ENCODE measurements at regions not wholly inside any gene's neighbourhood (a gene's known extent, or its start where the extent isn't known, plus 50 kb on each side); places are given as distances from the start of the nearest gene placed in this dataset.

DNA sequence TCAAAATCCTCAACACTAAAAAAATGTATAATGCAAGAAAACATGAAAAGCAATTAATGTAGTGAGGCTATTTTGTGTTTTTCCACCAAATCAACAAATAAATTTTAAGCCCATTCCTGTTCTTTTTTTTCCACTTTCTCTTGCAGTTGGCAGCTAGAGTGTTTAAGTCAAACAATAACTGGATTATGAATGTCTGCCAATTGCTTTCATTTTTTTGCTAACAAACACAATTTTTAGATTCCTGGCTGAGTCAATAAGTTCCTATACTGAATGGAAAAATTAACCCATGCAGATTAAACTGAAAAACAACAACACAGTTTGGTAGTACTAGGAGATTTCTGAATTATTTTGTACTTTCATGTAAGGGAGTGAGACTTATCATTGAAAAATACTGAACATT lies 232.4 kb downstream of the SLITRK5 start:
- no peak overlapping the region for H3K27ac ChIP-seq
- H3K4me3 ChIP-seq = no peak overlapping the region
- DNase-seq (ENCODE audit: extremely low spot score in 2 of 2) = no peak
- no peaks in the 10 kb centered on the region for H3K4me1 ChIP-seq
- intact Hi-C loops (cut with DNase I) = no loop called here
- H3K9me3 ChIP-seq = no peaks in the 10 kb centered on the region
- no peaks in the 10 kb centered on the region for H3K27me3 ChIP-seq
- TF ChIP-seq POLR2AphosphoS5 (IDR thresholded peaks at IDR 0.05; ENCODE audit: insufficient read depth in 1 of 2, low read depth in 1 of 2) (no peak), POLR2A (IDR thresholded peaks at IDR 0.05) (no peak)
- TF ChIP-seq, protein P1, sequence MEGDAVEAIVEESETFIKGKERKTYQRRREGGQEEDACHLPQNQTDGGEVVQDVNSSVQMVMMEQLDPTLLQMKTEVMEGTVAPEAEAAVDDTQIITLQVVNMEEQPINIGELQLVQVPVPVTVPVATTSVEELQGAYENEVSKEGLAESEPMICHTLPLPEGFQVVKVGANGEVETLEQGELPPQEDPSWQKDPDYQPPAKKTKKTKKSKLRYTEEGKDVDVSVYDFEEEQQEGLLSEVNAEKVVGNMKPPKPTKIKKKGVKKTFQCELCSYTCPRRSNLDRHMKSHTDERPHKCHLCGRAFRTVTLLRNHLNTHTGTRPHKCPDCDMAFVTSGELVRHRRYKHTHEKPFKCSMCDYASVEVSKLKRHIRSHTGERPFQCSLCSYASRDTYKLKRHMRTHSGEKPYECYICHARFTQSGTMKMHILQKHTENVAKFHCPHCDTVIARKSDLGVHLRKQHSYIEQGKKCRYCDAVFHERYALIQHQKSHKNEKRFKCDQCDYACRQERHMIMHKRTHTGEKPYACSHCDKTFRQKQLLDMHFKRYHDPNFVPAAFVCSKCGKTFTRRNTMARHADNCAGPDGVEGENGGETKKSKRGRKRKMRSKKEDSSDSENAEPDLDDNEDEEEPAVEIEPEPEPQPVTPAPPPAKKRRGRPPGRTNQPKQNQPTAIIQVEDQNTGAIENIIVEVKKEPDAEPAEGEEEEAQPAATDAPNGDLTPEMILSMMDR (IDR thresholded peaks at IDR 0.05) = no peak
- no peaks in the 10 kb centered on the region for H3K36me3 ChIP-seq

DNA sequence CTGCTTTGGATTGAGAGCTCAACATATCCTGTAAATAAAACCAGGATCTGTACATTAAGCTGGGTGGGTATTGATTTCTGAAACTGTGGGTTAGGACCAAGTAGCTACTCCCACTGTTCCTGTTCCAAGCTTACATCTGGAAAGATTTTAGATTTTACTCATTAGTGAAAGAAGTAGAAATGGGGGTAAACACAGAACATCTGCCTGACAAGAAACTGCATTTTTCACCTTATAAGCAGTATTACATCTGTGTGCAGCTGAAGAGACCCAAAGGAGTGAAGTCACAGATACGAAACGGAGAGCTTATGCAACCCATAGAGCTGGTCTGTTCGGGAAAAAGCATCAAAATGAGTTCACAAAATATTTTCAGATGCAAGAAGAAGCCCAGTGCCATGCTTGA lies 235.2 kb downstream of the SLITRK5 start:
- TF ChIP-seq POLR2A (IDR thresholded peaks at IDR 0.05) = no peak
- TF ChIP-seq POLR2AphosphoS5 (IDR thresholded peaks at IDR 0.05; ENCODE audit: insufficient read depth in 1 of 2, low read depth in 1 of 2) = no peak
- TF ChIP-seq, protein P1 (IDR thresholded peaks at IDR 0.05) = no peak
- DNase-seq (ENCODE audit: extremely low spot score in 2 of 2) = no peak

DNA sequence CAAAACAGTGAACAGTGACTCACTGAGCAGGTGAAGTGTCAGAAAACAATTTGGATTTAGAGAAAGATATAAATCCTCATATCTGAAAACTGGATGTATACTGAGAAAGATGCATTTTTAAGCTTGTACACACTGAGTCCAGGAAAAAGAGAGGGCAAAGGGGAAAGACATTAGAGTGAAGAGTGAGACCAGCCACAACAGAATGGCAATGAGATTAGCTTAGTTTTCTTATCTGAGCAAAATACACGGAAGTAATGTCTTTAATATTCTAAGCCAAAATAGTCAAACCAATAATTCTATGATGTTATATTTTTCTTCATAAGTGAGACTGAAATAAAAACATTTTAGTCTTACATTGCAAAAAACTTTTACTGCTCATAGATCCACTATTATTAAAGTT lies 236.0 kb downstream of the SLITRK5 start:
- TF ChIP-seq, protein P1 (IDR thresholded peaks at IDR 0.05) = no peak
- no peak for TF ChIP-seq POLR2AphosphoS5 (IDR thresholded peaks at IDR 0.05; ENCODE audit: insufficient read depth in 1 of 2, low read depth in 1 of 2)
- no peak for TF ChIP-seq POLR2A (IDR thresholded peaks at IDR 0.05)
- no peak overlapping the region for H3K4me3 ChIP-seq
- H3K4me1 ChIP-seq = no peaks in the 10 kb centered on the region
- H3K36me3 ChIP-seq = no peaks in the 10 kb centered on the region
- intact Hi-C loops (cut with DNase I) = no loop called here
- no peaks in the 10 kb centered on the region for H3K9me3 ChIP-seq
- H3K27ac ChIP-seq = no peak overlapping the region
- no peaks in the 10 kb centered on the region for H3K27me3 ChIP-seq
- no peak for DNase-seq (ENCODE audit: extremely low spot score in 2 of 2)

More for the DNA sequence above, 235.2 kb downstream of the SLITRK5 start:
- no peaks in the 10 kb centered on the region for H3K27me3 ChIP-seq
- no peak overlapping the region for H3K4me3 ChIP-seq
- intact Hi-C loops (cut with DNase I) = no loop called here
- H3K4me1 ChIP-seq = no peaks in the 10 kb centered on the region
- no peak overlapping the region for H3K27ac ChIP-seq
- H3K36me3 ChIP-seq = no peaks in the 10 kb centered on the region
- H3K9me3 ChIP-seq = no peaks in the 10 kb centered on the region

DNA sequence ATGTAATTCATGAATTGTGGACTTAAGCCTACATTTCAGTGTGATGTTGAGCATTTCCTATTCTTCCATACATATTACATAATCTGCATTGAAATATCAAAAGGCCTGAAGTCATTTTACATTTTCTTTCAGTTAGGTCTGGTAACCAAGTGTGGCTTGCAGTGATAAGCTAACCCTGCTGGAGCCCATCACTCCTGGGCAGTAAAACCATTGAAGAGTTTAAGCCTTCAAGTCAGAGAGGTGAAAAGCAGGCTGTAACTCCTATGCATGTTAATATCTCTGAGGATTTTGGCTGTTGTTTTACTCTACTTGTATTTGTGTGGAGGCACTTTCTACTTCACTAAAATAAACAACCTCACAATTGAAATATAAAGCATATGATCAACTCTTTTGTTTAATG lies 248.8 kb downstream of the SLITRK5 start:
- no peaks in the 10 kb centered on the region for H3K9me3 ChIP-seq
- no peaks in the 10 kb centered on the region for H3K36me3 ChIP-seq
- no peaks in the 10 kb centered on the region for H3K4me1 ChIP-seq
- H3K27me3 ChIP-seq = no peaks in the 10 kb centered on the region
- no peak for TF ChIP-seq POLR2A (IDR thresholded peaks at IDR 0.05)
- TF ChIP-seq POLR2AphosphoS5 (IDR thresholded peaks at IDR 0.05; ENCODE audit: insufficient read depth in 1 of 2, low read depth in 1 of 2) = no peak
- TF ChIP-seq, protein P1 (IDR thresholded peaks at IDR 0.05) = no peak
- intact Hi-C loops (cut with DNase I) = loop anchor here (10.0 kb wide), 1 partner anchor 1765 kb away; no protein-coding TSS in a partner anchor
- DNase-seq (ENCODE audit: extremely low spot score in 2 of 2) = no peak
- H3K27ac ChIP-seq = no peak overlapping the region
- no peak overlapping the region for H3K4me3 ChIP-seq

DNA sequence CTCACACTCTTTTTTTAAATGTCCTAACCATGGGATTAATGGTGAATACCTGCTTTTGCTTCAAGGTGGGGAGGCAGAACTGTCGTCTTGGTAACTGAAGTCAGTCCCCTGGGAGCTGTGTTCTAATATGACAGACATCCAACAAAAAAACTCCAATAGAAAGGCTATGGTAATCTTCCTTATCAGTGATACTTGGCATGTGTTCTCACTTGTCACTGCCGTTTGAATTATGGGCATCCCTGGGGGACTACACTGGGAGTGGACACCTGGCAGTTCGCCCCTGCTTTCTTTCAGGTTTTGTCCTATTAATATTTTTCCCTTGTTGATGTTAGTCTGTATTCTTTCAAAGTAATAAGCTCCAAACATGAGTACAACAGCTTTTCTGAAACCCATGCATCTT lies 252.6 kb downstream of the SLITRK5 start:
- no peaks in the 10 kb centered on the region for H3K27me3 ChIP-seq
- intact Hi-C loops (cut with DNase I) = no loop called here
- no peaks in the 10 kb centered on the region for H3K4me1 ChIP-seq
- DNase-seq (ENCODE audit: extremely low spot score in 2 of 2) = no peak
- no peaks in the 10 kb centered on the region for H3K36me3 ChIP-seq
- H3K27ac ChIP-seq = no peak overlapping the region
- no peak overlapping the region for H3K4me3 ChIP-seq
- TF ChIP-seq POLR2A (IDR thresholded peaks at IDR 0.05) = no peak
- TF ChIP-seq POLR2AphosphoS5 (IDR thresholded peaks at IDR 0.05; ENCODE audit: insufficient read depth in 1 of 2, low read depth in 1 of 2) = no peak
- TF ChIP-seq, protein P1 (IDR thresholded peaks at IDR 0.05) = no peak
- H3K9me3 ChIP-seq = no peaks in the 10 kb centered on the region

Data from vagina (tissue), 2 donors.